ENCODE measurements at regions not wholly inside any gene's neighbourhood (a gene's known extent, or its start where the extent isn't known, plus 50 kb on each side); places are given as distances from the start of the nearest gene placed in this dataset.

- Mint-ChIP-seq H3K4me1 (no peaks in the 10 kb centered on the region), H3K9me3 (ENCODE audit: insufficient read depth) (no peaks in the 10 kb centered on the region), H3K4me3 (no peak overlapping the region), H3K27me3 (peaks cover 19% of the 10 kb centered on the region), H3K27ac (no peak overlapping the region)
- ChIA-PET CTCF (interaction anchor here (1.0 kb wide), 1 partner anchor 125 kb away, joined by 3 read pairs; no protein-coding TSS in a partner anchor), POLR2A (no interaction called here)
- intact Hi-C loops (cut with micrococcal nuclease), result no loop called here
- Histone ChIP-seq H3K4me3 (ENCODE audit: control extremely low read depth in 1 of 5, extremely low read depth in 1 of 5, insufficient read depth in 1 of 5, low read depth in 2 of 5, low read length in 4 of 5) (no peak overlapping the region), H3K9ac (ENCODE audit: low read length) (no peak overlapping the region), H3K27me3 (replicated peaks in 1 of 4; ENCODE audit: control extremely low read depth in 1 of 4, control insufficient read depth in 3 of 4, insufficient read depth in 4 of 4, low read length in 3 of 4) (peaks cover 0 to 16% (median 0%) of the 10 kb centered on the region in 4 experiments), H4K20me1 (ENCODE audit: control insufficient read depth, insufficient read depth, low read length, poor library complexity, severe bottlenecking) (no peaks in the 10 kb centered on the region), H3K4me1 (ENCODE audit: control insufficient read depth in 2 of 2, insufficient read depth in 2 of 2, low read length in 2 of 2) (no peaks in the 10 kb centered on the region), H3K4me2 (replicated peaks; ENCODE audit: low read depth, low read length, poor library complexity, severe bottlenecking) (no peak overlapping the region), H3K9me3 (ENCODE audit: control extremely low read depth in 1 of 3, control insufficient read depth in 2 of 3, insufficient read depth in 1 of 3, low read length in 2 of 3) (peaks cover 0 to 3% (median 0%) of the 10 kb centered on the region in 3 donors), H3K36me3 (replicated peaks in 1 of 2; ENCODE audit: control extremely low read depth in 1 of 2, control insufficient read depth in 1 of 2, extremely low read depth in 1 of 2, insufficient read depth in 2 of 2, low read length in 1 of 2) (no peaks in the 10 kb centered on the region), H3K27ac (ENCODE audit: low read length in 2 of 2) (no peak overlapping the region), H2AFZ (ENCODE audit: insufficient read depth, low read depth, low read length, poor library complexity, severe bottlenecking) (no peak overlapping the region), H3K79me2 (ENCODE audit: control insufficient read depth, insufficient read depth, low read length) (no peaks in the 10 kb centered on the region)
- ATAC-seq (ENCODE audit: low read depth), result no peak
- 82% methylated on average over 9 of the region's 10 CpGs for WGBS (ENCODE audit: insufficient coverage)
- no peak for TF ChIP-seq CTCF (IDR thresholded peaks at IDR 0.05)
- TF ChIP-seq EZH2 (IDR thresholded peaks at IDR 0.05; ENCODE audit: borderline replicate concordance, insufficient read depth, low read depth, low read length, poor library complexity, severe bottlenecking), result no peak
- DNase-seq, result no peak
These were observed 149.4 kb upstream of the PFKP start for GRCh38 chr10:2917926-2918325.

- H3K27ac ChIP-seq (ENCODE audit: low read length in 2 of 2), result no peak overlapping the region
- ChIA-PET CTCF (no interaction called here), POLR2A (no interaction called here)
- H3K9ac ChIP-seq (ENCODE audit: low read length), result no peak overlapping the region
- no peak overlapping the region for H3K4me3 ChIP-seq (ENCODE audit: control extremely low read depth in 1 of 5, extremely low read depth in 1 of 5, insufficient read depth in 1 of 5, low read depth in 2 of 5, low read length in 4 of 5)
- no peaks in the 10 kb centered on the region for H3K36me3 ChIP-seq (replicated peaks in 1 of 2; ENCODE audit: control extremely low read depth in 1 of 2, control insufficient read depth in 1 of 2, extremely low read depth in 1 of 2, insufficient read depth in 2 of 2, low read length in 1 of 2)
- no peak overlapping the region for H3K4me3 Mint-ChIP-seq
- no peaks in the 10 kb centered on the region for H3K79me2 ChIP-seq (ENCODE audit: control insufficient read depth, insufficient read depth, low read length)
- H3K9me3 Mint-ChIP-seq (ENCODE audit: insufficient read depth), result no peaks in the 10 kb centered on the region
- H3K9me3 ChIP-seq (ENCODE audit: control extremely low read depth in 1 of 3, control insufficient read depth in 2 of 3, insufficient read depth in 1 of 3, low read length in 2 of 3), result peaks cover 0 to 3% (median 0%) of the 10 kb centered on the region in 3 donors
- TF ChIP-seq EZH2 (IDR thresholded peaks at IDR 0.05; ENCODE audit: borderline replicate concordance, insufficient read depth, low read depth, low read length, poor library complexity, severe bottlenecking) (no peak), CTCF (IDR thresholded peaks at IDR 0.05) (no peak)
- H3K27me3 ChIP-seq (replicated peaks in 1 of 4; ENCODE audit: control extremely low read depth in 1 of 4, control insufficient read depth in 3 of 4, insufficient read depth in 4 of 4, low read length in 3 of 4), result peaks cover 0 to 13% (median 0%) of the 10 kb centered on the region in 4 experiments
- DNase-seq (no peak), ATAC-seq (ENCODE audit: low read depth) (no peak)
- no peak overlapping the region for H3K27ac Mint-ChIP-seq
- intact Hi-C loops (cut with micrococcal nuclease), result no loop called here
- H4K20me1 ChIP-seq (ENCODE audit: control insufficient read depth, insufficient read depth, low read length, poor library complexity, severe bottlenecking), result no peaks in the 10 kb centered on the region
- H3K4me1 ChIP-seq (ENCODE audit: control insufficient read depth in 2 of 2, insufficient read depth in 2 of 2, low read length in 2 of 2), result no peaks in the 10 kb centered on the region
- peaks cover 16% of the 10 kb centered on the region for H3K27me3 Mint-ChIP-seq
- no peak overlapping the region for H2AFZ ChIP-seq (ENCODE audit: insufficient read depth, low read depth, low read length, poor library complexity, severe bottlenecking)
- no peak overlapping the region for H3K4me2 ChIP-seq (replicated peaks; ENCODE audit: low read depth, low read length, poor library complexity, severe bottlenecking)
- no peaks in the 10 kb centered on the region for H3K4me1 Mint-ChIP-seq
- 87% methylated on average over 11 of the region's 11 CpGs for WGBS (ENCODE audit: insufficient coverage)
These were observed 151.9 kb upstream of the PFKP start for GRCh38 chr10:2915412-2915811.

Data from B cell (primary cell).